K562 (cell line): ENCODE measurements at regions not wholly inside any gene's neighbourhood (a gene's known extent, or its start where the extent isn't known, plus 50 kb on each side); places are given as distances from the start of the nearest gene placed in this dataset.

Source experiments
- ATAC-seq: fragments of 200-7000 bp; cut with Tn5 transposase; 3 replicates; pipeline ENCODE4 v1.9.1; 2020; ENCODE audit warnings: moderate library complexity
- BruUV-seq: library from RNA; stranded (reverse); fragments of 400-500 nt; replicated peaks from 2 replicates; lab custom pipeline; 2021; lab: Mats Ljungman, UMichigan
- CTCF ChIA-PET: fragments of 300-600 bp; formaldehyde crosslinking; extraction: SDS; loops from one replicate; lab custom pipeline; 2021; ENCODE audit warnings: low intra/inter-chr PET ratio; lab: Yijun Ruan, JAX
- POLR2A ChIA-PET: fragments of 300-600, 350-650 bp; sonication (Branson Sonifier 250); formaldehyde crosslinking; extraction: SDS; loops from one replicate; lab custom pipeline; 2021; ENCODE audit warnings: antibody characterized with exemption, inconsistent platforms; lab: Yijun Ruan, JAX
- DNase-seq, 4 experiments: peaks; one replicate each; pipeline versions ENCODE4 v3.0.0 to v3.0.0-alpha.2; 2011 to 2018; ENCODE audit warnings: low spot score in 3 of 4, mixed read lengths in 3 of 4; ENCODE audit errors: extremely low read depth in 1 of 4
- FAIRE-seq: peaks from 2 replicates; lab custom pipeline; 2011; peaks lifted over from hg19 to GRCh38; lab: Jason Lieb, UNC
- H2AFZ ChIP-seq: 2 replicates; pipeline ENCODE4 v1.6.0; 2011; ENCODE audit warnings: low read depth, low read length, control low read depth, inconsistent platforms
- H3K27ac ChIP-seq: fragments of 200-600 bp; 3 replicates; pipeline ENCODE4 v1.8.0; 2011; ENCODE audit warnings: low read depth, mild to moderate bottlenecking, control low read depth, inconsistent platforms, low read length, moderate library complexity, mixed read lengths; ENCODE audit errors: extremely low read depth
- H3K27me3 ChIP-seq, 2 experiments: fragments of 300-600 bp in 1 of 2; 2 replicates in 1 of 2; 3 replicates in 1 of 2; pipeline versions ENCODE4 v1.6.0 to v1.8.0; 2011; ENCODE audit warnings: inconsistent platforms in 2 of 2, low read length in 2 of 2, mild to moderate bottlenecking in 1 of 2, mixed read lengths in 1 of 2, moderate library complexity in 1 of 2; ENCODE audit not compliant: control insufficient read depth in 2 of 2, insufficient read depth in 2 of 2
- H3K36me3 ChIP-seq: fragments of 300-600 bp; 3 replicates; pipeline ENCODE4 v1.8.0; 2011; ENCODE audit warnings: mild to moderate bottlenecking, low read length, inconsistent platforms; ENCODE audit not compliant: control insufficient read depth, insufficient read depth
- H3K4me1 ChIP-seq, 2 experiments: fragments of 200-600 bp in 1 of 2; replicated peaks in 1 of 2; 2 replicates in 1 of 2; 3 replicates in 1 of 2; pipeline versions ENCODE4 v1.5.1 to v1.8.0; 2011; ENCODE audit warnings: inconsistent platforms in 2 of 2, low read length in 2 of 2, mild to moderate bottlenecking in 1 of 2, mixed read lengths in 1 of 2, moderate library complexity in 1 of 2; ENCODE audit not compliant: control insufficient read depth in 2 of 2, insufficient read depth in 2 of 2
- H3K4me2 ChIP-seq: 2 replicates; pipeline ENCODE4 v1.6.1; 2011; ENCODE audit warnings: low read length, control low read depth, inconsistent platforms, mixed read lengths; ENCODE audit not compliant: insufficient read depth
- H3K4me3 ChIP-seq: fragments of 200-600 bp; sonication (generic), shearing (Covaris generic); 2 replicates; pipeline ENCODE4 v1.5.1; 2016; ENCODE audit warnings: control low read depth, inconsistent platforms
- H3K79me2 ChIP-seq: fragments of 200-600 bp; 3 replicates; pipeline ENCODE4 v1.8.0; 2011; ENCODE audit warnings: low read length, inconsistent platforms; ENCODE audit not compliant: control insufficient read depth, insufficient read depth
- H3K9ac ChIP-seq, 2 experiments: 2 replicates each; pipeline versions ENCODE4 v1.6.0 to v1.6.1; 2011; ENCODE audit warnings: low read depth in 2 of 2, low read length in 2 of 2, control low read depth in 1 of 2, inconsistent platforms in 1 of 2, mild to moderate bottlenecking in 1 of 2, mixed read lengths in 1 of 2; ENCODE audit not compliant: insufficient read depth in 1 of 2
- H3K9me1 ChIP-seq: one replicate; pipeline ENCODE4 v1.6.0; 2011; ENCODE audit warnings: inconsistent platforms, mild to moderate bottlenecking, low read length, moderate library complexity; ENCODE audit not compliant: control insufficient read depth, insufficient read depth
- H3K9me3 ChIP-seq: replicated peaks from 2 replicates; pipeline ENCODE4 v1.5.1; 2011; ENCODE audit warnings: low read depth, low read length, inconsistent platforms; ENCODE audit not compliant: control insufficient read depth, insufficient read depth
- H4K20me1 ChIP-seq: replicated peaks from 2 replicates; pipeline ENCODE4 v1.6.1; 2011; ENCODE audit warnings: low read length, inconsistent platforms, mixed read lengths; ENCODE audit not compliant: control insufficient read depth, insufficient read depth
- CHCHD3 ChIP-seq: fragments of 250-450 bp; sonication (Bioruptor Pico); IDR thresholded peaks from 2 replicates; pipeline ENCODE4 v2.1.2; 2022; ENCODE audit warnings: mild to moderate bottlenecking
- COPS2 ChIP-seq: fragments of 450-650 bp; conservative IDR thresholded peaks from 2 replicates; pipeline ENCODE4 v1.6.1; 2016; ENCODE audit warnings: mild to moderate bottlenecking, moderate library complexity
- DACH1 ChIP-seq: fragments of 450-650 bp; IDR thresholded peaks from 2 replicates; pipeline ENCODE4 v1.6.1; 2018; ENCODE audit not compliant: partially characterized antibody
- ETV1 ChIP-seq: fragments of 450-650 bp; conservative IDR thresholded peaks from 2 replicates; pipeline ENCODE4 v1.6.1; 2016; ENCODE audit warnings: missing genetic modification characterization, control low read depth, low read depth, missing compliant biosample characterization
- KAT8 ChIP-seq: fragments of 450-650 bp; IDR thresholded peaks from 2 replicates; pipeline ENCODE4 v1.6.1; 2016; ENCODE audit warnings: low read depth, mild to moderate bottlenecking
- LEF1 ChIP-seq: fragments of 450-650 bp; IDR thresholded peaks from 2 replicates; pipeline ENCODE4 v1.6.1; 2016; ENCODE audit warnings: mild to moderate bottlenecking
- MTA2 ChIP-seq: fragments of 450-650 bp; IDR thresholded peaks from 2 replicates; pipeline ENCODE4 v1.6.1; 2016; ENCODE audit warnings: low read depth
- NRF1 ChIP-seq, 2 experiments: fragments of 450-650 bp; IDR thresholded peaks in 1 of 2; conservative IDR thresholded peaks in 1 of 2; 2 replicates each; pipeline ENCODE4 v1.6.1; 2014; ENCODE audit warnings: mild to moderate bottlenecking in 2 of 2
- SMARCE1 ChIP-seq: fragments of 450-650 bp; IDR thresholded peaks from 2 replicates; pipeline ENCODE4 v1.7.1; 2016; ENCODE audit warnings: mild to moderate bottlenecking
- TARDBP ChIP-seq: fragments of 450-650 bp; IDR thresholded peaks from 2 replicates; pipeline ENCODE4 v1.6.1; 2016
- YY1 ChIP-seq, 3 experiments: IDR thresholded peaks; 2 replicates each; pipeline ENCODE4 v1.6.1; 2011; ENCODE audit warnings: low read length in 2 of 3, mild to moderate bottlenecking in 2 of 3, moderate library complexity in 2 of 3, borderline replicate concordance in 1 of 3, control low read depth in 1 of 3, low read depth in 1 of 3; ENCODE audit not compliant: insufficient read depth in 3 of 3, insufficient replicate concordance in 2 of 3, control insufficient read depth in 1 of 3, insufficient read length in 1 of 3; ENCODE audit errors: extremely low read depth in 1 of 3
- ZC3H8 ChIP-seq: fragments of 450-650 bp; IDR thresholded peaks from 2 replicates; pipeline ENCODE4 v1.6.1; 2017
- ZNF23 ChIP-seq: fragments of 250-450 bp; sonication (Bioruptor Pico); IDR thresholded peaks from 2 replicates; pipeline ENCODE4 v1.4.0; 2020; ENCODE audit warnings: mild to moderate bottlenecking
- ZNF316 ChIP-seq: fragments of 450-650 bp; IDR thresholded peaks from 2 replicates; pipeline ENCODE4 v1.6.1; 2016
- ZNF717 ChIP-seq: fragments of 250-450 bp; sonication (Bioruptor Pico); IDR thresholded peaks from 2 replicates; pipeline ENCODE4 v1.5.0; 2021
- WGBS: fragments of 100-300 bp; shearing (Covaris generic); methylation state at CpG from one replicate; pipeline ENCODE4 v1.1.6; 2016; ENCODE audit warnings: low coverage, mixed read lengths; ENCODE audit not compliant: insufficient coverage; ENCODE audit errors: missing lambda C conversion rate; 5-methylcytosine and 5-hydroxymethylcytosine counted together
- in situ Hi-C: fragments of 300-500 bp; cut with MboI; formaldehyde crosslinking; loops from 4 replicates; pipeline ENCODE4 v1.15.0; 2018; ENCODE audit warnings: inconsistent platforms, mixed read lengths
- intact Hi-C: fragments of 100-400 bp; cut with micrococcal nuclease; formaldehyde crosslinking; loops from 2 replicates; pipeline ENCODE4 v1.14.2; 2022
- TF ChIP-seq, protein P1 (sequence below): sonication (generic); formaldehyde crosslinking; IDR thresholded peaks from 2 replicates; pipeline ENCODE4 v1.5.0; 2020; ENCODE audit warnings: missing genetic modification reagents
- TF ChIP-seq, protein P2 (sequence below): fragments of 200-800 bp; sonication (Bioruptor generic); IDR thresholded peaks from 2 replicates; pipeline ENCODE4 v1.6.1; 2016; ENCODE audit warnings: missing genetic modification characterization, missing compliant biosample characterization
- TF ChIP-seq, protein P3 (sequence below): sonication (generic); formaldehyde crosslinking; IDR thresholded peaks from 2 replicates; pipeline ENCODE4 v1.9.0; 2022; ENCODE audit warnings: mild to moderate bottlenecking, missing genetic modification reagents

DNA sequence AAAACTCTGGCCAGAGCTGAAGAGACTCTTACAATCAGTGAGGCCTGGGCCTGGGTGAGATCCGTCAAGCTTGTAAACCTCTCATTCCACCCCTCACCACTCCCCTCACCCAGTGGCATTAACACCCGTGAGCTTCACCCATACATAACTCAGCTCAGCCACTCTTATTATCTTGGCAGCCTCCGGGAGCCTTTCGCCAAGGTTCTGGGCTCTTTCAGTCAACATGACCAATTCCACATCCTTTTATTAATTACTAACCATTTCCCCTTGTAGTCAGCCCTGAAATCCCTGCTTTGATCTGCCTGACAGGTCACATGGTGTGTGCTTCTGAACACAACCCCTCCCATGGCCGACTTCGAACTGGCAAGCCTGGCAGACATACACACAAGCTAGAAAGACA lies 134.8 kb downstream of the SETD4 start:
- H3K4me3 ChIP-seq: no peak overlapping the region
- DNase-seq: peak in 3 of 4 experiments; percentile 28 to 59 (median 43)
- H3K4me1 ChIP-seq: no peaks in the 10 kb centered on the region
- FAIRE-seq: no peak
- no peaks in the 10 kb centered on the region for H4K20me1 ChIP-seq
- no peaks in the 10 kb centered on the region for H3K36me3 ChIP-seq
- no peak overlapping the region for H3K4me2 ChIP-seq
- no TSS peak for BruUV-seq
- 0 out of 3 replicates have a peak, but pooled peaks have one; percentile 35 for ATAC-seq
- H3K27ac ChIP-seq: no peak overlapping the region
- ChIA-PET POLR2A (interaction anchor here (0.6 to 1.2 kb wide), 2 partner anchors 18 to 126 kb away, joined by 3 read pairs; no protein-coding TSS in a partner anchor), CTCF (no interaction called here)
- no peak overlapping the region for H2AFZ ChIP-seq
- no peaks in the 10 kb centered on the region for H3K79me2 ChIP-seq
- no peaks in the 10 kb centered on the region for H3K9me1 ChIP-seq
- 8% methylated on average over 6 of the region's 6 CpGs for WGBS
- intact Hi-C loops: no loop called here
- 0 out of 5 replicates have a peak, but pooled peaks cover 0 to 3% of the 10 kb centered on the region in 2 experiments for H3K27me3 ChIP-seq
- in situ Hi-C loops: no loop called here
- H3K9ac ChIP-seq: no peak overlapping the region
- H3K9me3 ChIP-seq: no peaks in the 10 kb centered on the region
- no peak for TF ChIP-seq COPS2
- TF ChIP-seq, protein P1, sequence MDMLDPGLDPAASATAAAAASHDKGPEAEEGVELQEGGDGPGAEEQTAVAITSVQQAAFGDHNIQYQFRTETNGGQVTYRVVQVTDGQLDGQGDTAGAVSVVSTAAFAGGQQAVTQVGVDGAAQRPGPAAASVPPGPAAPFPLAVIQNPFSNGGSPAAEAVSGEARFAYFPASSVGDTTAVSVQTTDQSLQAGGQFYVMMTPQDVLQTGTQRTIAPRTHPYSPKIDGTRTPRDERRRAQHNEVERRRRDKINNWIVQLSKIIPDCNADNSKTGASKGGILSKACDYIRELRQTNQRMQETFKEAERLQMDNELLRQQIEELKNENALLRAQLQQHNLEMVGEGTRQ: peak; percentile 50
- no peak for TF ChIP-seq MTA2
- TF ChIP-seq ZNF316: no peak
- TF ChIP-seq ZNF717 (CRISPR knock-in tag): no peak
- TF ChIP-seq ETV1: no peak
- TF ChIP-seq DACH1: no peak
- TF ChIP-seq LEF1: peak; percentile 50; the same call in 1 of the 2 replicates
- no peak for TF ChIP-seq NRF1 (conservative IDR thresholded peaks at IDR 0.05 in 1 of 2, IDR thresholded peaks at IDR 0.05 in 1 of 2)
- TF ChIP-seq CHCHD3: no peak
- TF ChIP-seq ZNF23 (CRISPR knock-in tag): no peak
- TF ChIP-seq YY1 (IDR thresholded peaks at IDR 0.05; ENCODE audit: borderline replicate concordance in 1 of 3, control insufficient read depth in 1 of 3, extremely low read depth in 1 of 3, insufficient read depth in 3 of 3, insufficient read length in 1 of 3, insufficient replicate concordance in 2 of 3, low read depth in 1 of 3, low read length in 2 of 3): no peak
- TF ChIP-seq TARDBP: no peak
- no peak for TF ChIP-seq ZC3H8
- TF ChIP-seq, protein P2, sequence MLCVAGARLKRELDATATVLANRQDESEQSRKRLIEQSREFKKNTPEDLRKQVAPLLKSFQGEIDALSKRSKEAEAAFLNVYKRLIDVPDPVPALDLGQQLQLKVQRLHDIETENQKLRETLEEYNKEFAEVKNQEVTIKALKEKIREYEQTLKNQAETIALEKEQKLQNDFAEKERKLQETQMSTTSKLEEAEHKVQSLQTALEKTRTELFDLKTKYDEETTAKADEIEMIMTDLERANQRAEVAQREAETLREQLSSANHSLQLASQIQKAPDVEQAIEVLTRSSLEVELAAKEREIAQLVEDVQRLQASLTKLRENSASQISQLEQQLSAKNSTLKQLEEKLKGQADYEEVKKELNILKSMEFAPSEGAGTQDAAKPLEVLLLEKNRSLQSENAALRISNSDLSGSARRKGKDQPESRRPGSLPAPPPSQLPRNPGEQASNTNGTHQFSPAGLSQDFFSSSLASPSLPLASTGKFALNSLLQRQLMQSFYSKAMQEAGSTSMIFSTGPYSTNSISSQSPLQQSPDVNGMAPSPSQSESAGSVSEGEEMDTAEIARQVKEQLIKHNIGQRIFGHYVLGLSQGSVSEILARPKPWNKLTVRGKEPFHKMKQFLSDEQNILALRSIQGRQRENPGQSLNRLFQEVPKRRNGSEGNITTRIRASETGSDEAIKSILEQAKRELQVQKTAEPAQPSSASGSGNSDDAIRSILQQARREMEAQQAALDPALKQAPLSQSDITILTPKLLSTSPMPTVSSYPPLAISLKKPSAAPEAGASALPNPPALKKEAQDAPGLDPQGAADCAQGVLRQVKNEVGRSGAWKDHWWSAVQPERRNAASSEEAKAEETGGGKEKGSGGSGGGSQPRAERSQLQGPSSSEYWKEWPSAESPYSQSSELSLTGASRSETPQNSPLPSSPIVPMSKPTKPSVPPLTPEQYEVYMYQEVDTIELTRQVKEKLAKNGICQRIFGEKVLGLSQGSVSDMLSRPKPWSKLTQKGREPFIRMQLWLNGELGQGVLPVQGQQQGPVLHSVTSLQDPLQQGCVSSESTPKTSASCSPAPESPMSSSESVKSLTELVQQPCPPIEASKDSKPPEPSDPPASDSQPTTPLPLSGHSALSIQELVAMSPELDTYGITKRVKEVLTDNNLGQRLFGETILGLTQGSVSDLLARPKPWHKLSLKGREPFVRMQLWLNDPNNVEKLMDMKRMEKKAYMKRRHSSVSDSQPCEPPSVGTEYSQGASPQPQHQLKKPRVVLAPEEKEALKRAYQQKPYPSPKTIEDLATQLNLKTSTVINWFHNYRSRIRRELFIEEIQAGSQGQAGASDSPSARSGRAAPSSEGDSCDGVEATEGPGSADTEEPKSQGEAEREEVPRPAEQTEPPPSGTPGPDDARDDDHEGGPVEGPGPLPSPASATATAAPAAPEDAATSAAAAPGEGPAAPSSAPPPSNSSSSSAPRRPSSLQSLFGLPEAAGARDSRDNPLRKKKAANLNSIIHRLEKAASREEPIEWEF (CRISPR knock-in tag): no peak
- TF ChIP-seq SMARCE1: no peak
- TF ChIP-seq, protein P3, sequence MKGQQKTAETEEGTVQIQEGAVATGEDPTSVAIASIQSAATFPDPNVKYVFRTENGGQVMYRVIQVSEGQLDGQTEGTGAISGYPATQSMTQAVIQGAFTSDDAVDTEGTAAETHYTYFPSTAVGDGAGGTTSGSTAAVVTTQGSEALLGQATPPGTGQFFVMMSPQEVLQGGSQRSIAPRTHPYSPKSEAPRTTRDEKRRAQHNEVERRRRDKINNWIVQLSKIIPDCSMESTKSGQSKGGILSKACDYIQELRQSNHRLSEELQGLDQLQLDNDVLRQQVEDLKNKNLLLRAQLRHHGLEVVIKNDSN: peak; percentile 63
- TF ChIP-seq KAT8: no peak
